ENCODE measurements at regions not wholly inside any gene's neighbourhood (a gene's known extent, or its start where the extent isn't known, plus 50 kb on each side); places are given as distances from the start of the nearest gene placed in this dataset.
A peak's percentile ranks its signal among the peaks of the same experiment; 100 is the strongest.

GRCh38 chr5:68456756-68457217, 241.2 kb downstream of the PIK3R1 start:
- 83 to 85% methylated on average over 2 to 4 of the region's 4 CpGs for WGBS, 2 experiments (ENCODE audit: insufficient coverage in 1 of 2, insufficient read length in 1 of 2)
- Mint-ChIP-seq H3K9me3 (peaks cover 7% of the 10 kb centered on the region), H3K27me3 (ENCODE audit: insufficient read depth) (no peaks in the 10 kb centered on the region), H3K27ac (peak overlapping the region; percentile 18), H3K36me3 (ENCODE audit: low read depth) (no peaks in the 10 kb centered on the region), H3K4me3 (no peak overlapping the region), H3K4me1 (peaks cover 21% of the 10 kb centered on the region)
- no peaks in the 10 kb centered on the region for H3K36me3 ChIP-seq (ENCODE audit: control insufficient read depth, insufficient read depth, low read length)
- peaks cover 4% of the 10 kb centered on the region for H3K9me3 ChIP-seq (ENCODE audit: control insufficient read depth, low read length)
- no peak overlapping the region for H3K27ac ChIP-seq (ENCODE audit: low read depth, low read length)
- no peaks in the 10 kb centered on the region for H3K4me1 ChIP-seq (ENCODE audit: control insufficient read depth, insufficient read depth, low read length)
- H3K9ac ChIP-seq (ENCODE audit: extremely low read depth, low read length, poor library complexity, severe bottlenecking), result no peak overlapping the region
- no peaks in the 10 kb centered on the region for H3K27me3 ChIP-seq (ENCODE audit: control insufficient read depth, insufficient read depth, low read length, poor library complexity, severe bottlenecking)
- TF ChIP-seq, protein P1, sequence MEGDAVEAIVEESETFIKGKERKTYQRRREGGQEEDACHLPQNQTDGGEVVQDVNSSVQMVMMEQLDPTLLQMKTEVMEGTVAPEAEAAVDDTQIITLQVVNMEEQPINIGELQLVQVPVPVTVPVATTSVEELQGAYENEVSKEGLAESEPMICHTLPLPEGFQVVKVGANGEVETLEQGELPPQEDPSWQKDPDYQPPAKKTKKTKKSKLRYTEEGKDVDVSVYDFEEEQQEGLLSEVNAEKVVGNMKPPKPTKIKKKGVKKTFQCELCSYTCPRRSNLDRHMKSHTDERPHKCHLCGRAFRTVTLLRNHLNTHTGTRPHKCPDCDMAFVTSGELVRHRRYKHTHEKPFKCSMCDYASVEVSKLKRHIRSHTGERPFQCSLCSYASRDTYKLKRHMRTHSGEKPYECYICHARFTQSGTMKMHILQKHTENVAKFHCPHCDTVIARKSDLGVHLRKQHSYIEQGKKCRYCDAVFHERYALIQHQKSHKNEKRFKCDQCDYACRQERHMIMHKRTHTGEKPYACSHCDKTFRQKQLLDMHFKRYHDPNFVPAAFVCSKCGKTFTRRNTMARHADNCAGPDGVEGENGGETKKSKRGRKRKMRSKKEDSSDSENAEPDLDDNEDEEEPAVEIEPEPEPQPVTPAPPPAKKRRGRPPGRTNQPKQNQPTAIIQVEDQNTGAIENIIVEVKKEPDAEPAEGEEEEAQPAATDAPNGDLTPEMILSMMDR (conservative IDR thresholded peaks at IDR 0.05), result no peak
- no peak for DNase-seq
- H3K4me3 ChIP-seq (ENCODE audit: low read length), result no peak overlapping the region

- Mint-ChIP-seq H3K27me3 (ENCODE audit: insufficient read depth) (no peaks in the 10 kb centered on the region), H3K27ac (no peak overlapping the region), H3K36me3 (ENCODE audit: low read depth) (no peaks in the 10 kb centered on the region), H3K4me3 (no peak overlapping the region), H3K9me3 (peaks cover 7% of the 10 kb centered on the region), H3K4me1 (peaks cover 21% of the 10 kb centered on the region)
- H3K27ac ChIP-seq (ENCODE audit: low read depth, low read length), result no peak overlapping the region
- H3K4me1 ChIP-seq (ENCODE audit: control insufficient read depth, insufficient read depth, low read length), result no peaks in the 10 kb centered on the region
- WGBS, 2 experiments (ENCODE audit: insufficient coverage in 1 of 2, insufficient read length in 1 of 2), result 93 to 96% methylated on average over 7 to 8 of the region's 8 CpGs
- no peaks in the 10 kb centered on the region for H3K27me3 ChIP-seq (ENCODE audit: control insufficient read depth, insufficient read depth, low read length, poor library complexity, severe bottlenecking)
- no peak overlapping the region for H3K4me3 ChIP-seq (ENCODE audit: low read length)
- no peak for DNase-seq
- H3K36me3 ChIP-seq (ENCODE audit: control insufficient read depth, insufficient read depth, low read length), result no peaks in the 10 kb centered on the region
- no peak overlapping the region for H3K9ac ChIP-seq (ENCODE audit: extremely low read depth, low read length, poor library complexity, severe bottlenecking)
- peaks cover 5% of the 10 kb centered on the region for H3K9me3 ChIP-seq (ENCODE audit: control insufficient read depth, low read length)
- TF ChIP-seq, protein P1 (conservative IDR thresholded peaks at IDR 0.05), result no peak
These were observed 241.7 kb downstream of the PIK3R1 start for GRCh38 chr5:68457285-68457684.

GRCh38 chr5:68458416-68459021, 243.0 kb downstream of the PIK3R1 start:
- Histone ChIP-seq H3K27me3 (ENCODE audit: control insufficient read depth, insufficient read depth, low read length, poor library complexity, severe bottlenecking) (no peaks in the 10 kb centered on the region), H3K9ac (ENCODE audit: extremely low read depth, low read length, poor library complexity, severe bottlenecking) (no peak overlapping the region), H3K4me3 (ENCODE audit: low read length) (no peak overlapping the region), H3K36me3 (ENCODE audit: control insufficient read depth, insufficient read depth, low read length) (no peaks in the 10 kb centered on the region), H3K4me1 (ENCODE audit: control insufficient read depth, insufficient read depth, low read length) (no peaks in the 10 kb centered on the region), H3K27ac (ENCODE audit: low read depth, low read length) (no peak overlapping the region), H3K9me3 (ENCODE audit: control insufficient read depth, low read length) (peaks cover 5% of the 10 kb centered on the region)
- 75% methylated on average over 2 of the region's 3 CpGs; no CpG with 5 or more reads in 1 of the 2 experiments for WGBS, 2 experiments (ENCODE audit: insufficient coverage in 1 of 2, insufficient read length in 1 of 2)
- no peak for DNase-seq
- no peak overlapping the region for H3K4me3 Mint-ChIP-seq
- no peaks in the 10 kb centered on the region for H3K27me3 Mint-ChIP-seq (ENCODE audit: insufficient read depth)
- H3K4me1 Mint-ChIP-seq, result peaks cover 21% of the 10 kb centered on the region
- peaks cover 7% of the 10 kb centered on the region for H3K9me3 Mint-ChIP-seq
- H3K36me3 Mint-ChIP-seq (ENCODE audit: low read depth), result no peaks in the 10 kb centered on the region
- no peak overlapping the region for H3K27ac Mint-ChIP-seq
- TF ChIP-seq, protein P1 (conservative IDR thresholded peaks at IDR 0.05), result no peak
